ENCODE measurements at regions not wholly inside any gene's neighbourhood (a gene's known extent, or its start where the extent isn't known, plus 50 kb on each side); places are given as distances from the start of the nearest gene placed in this dataset.

DNA sequence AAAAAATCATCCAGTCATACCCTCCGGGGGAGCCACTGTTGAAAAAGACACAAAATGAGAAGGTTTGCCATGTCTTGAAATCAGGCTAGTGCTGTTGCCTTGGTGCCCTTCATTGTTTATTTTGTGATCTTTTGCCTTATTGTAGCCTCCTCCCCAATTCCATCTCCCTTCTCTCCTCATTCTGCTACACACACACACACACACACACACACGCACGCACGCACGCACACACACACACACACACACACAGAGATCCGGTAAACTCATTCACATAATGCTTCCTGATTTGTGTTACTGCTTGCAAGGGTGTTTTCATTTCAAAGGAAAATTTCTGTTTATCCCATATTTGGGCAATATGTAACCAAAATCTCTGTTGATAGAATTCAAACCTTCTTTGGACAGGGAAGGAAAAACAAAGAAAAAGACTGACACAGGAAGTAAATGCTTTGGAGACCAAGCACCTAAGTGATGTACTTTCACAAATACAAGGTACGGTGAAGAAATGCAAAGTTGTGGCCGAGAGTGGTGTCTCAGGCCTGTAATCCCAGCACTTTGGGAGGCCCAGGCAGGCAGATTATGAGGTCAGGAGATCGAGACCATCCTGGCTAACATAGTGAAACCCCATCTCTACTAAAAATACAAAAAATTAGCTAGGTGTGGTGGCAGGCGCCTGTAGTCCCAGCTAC is 141.1 kb upstream of the CDK13 start:
- no peak for DNase-seq (ENCODE audit: low spot score)
- TF ChIP-seq, protein P1, sequence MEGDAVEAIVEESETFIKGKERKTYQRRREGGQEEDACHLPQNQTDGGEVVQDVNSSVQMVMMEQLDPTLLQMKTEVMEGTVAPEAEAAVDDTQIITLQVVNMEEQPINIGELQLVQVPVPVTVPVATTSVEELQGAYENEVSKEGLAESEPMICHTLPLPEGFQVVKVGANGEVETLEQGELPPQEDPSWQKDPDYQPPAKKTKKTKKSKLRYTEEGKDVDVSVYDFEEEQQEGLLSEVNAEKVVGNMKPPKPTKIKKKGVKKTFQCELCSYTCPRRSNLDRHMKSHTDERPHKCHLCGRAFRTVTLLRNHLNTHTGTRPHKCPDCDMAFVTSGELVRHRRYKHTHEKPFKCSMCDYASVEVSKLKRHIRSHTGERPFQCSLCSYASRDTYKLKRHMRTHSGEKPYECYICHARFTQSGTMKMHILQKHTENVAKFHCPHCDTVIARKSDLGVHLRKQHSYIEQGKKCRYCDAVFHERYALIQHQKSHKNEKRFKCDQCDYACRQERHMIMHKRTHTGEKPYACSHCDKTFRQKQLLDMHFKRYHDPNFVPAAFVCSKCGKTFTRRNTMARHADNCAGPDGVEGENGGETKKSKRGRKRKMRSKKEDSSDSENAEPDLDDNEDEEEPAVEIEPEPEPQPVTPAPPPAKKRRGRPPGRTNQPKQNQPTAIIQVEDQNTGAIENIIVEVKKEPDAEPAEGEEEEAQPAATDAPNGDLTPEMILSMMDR (IDR thresholded peaks at IDR 0.05; ENCODE audit: extremely low read depth, missing control alignments), result no peak

DNA sequence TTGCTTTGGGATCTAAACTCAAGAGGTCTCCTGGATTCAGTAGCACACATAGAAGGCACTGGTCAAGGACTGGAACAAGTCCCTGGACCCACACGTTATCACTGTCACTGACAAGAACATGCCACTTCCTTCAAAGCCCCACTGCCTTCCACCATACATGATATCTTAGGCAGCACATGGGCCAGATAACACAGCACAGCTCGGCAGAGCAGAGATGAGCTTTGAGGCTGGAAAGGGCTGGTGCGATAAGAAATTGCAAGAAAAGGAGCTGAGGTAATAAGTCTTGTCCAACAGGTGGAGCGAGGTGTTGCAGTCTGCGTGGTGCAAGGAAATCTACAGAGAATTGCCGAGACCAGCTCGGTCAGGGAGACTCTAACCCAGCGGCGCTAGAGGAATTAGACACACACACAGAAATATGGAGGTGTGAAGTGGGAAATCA is 139.8 kb upstream of the CDK13 start:
- DNase-seq (ENCODE audit: low spot score), result no peak
- TF ChIP-seq, protein P1 (IDR thresholded peaks at IDR 0.05; ENCODE audit: extremely low read depth, missing control alignments), result no peak

DNA sequence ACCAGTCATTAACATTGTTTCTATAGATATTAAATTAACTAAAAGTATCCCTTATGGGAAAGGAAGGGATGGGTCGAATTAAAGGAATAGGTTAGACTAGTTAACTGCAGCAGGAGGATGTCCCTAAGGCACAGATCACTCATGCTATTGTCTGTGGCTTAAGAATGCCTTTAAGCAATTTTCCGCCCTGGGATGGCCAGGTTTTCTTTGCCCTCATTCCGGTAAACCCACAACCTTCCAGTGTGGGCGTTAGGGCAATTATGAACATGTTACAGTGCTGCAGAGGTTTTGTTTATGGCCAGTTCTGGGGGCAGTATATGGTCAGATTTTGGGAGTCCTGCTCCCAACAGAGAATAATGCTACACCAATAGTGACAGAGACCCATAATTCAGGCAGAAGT is 139.3 kb upstream of the CDK13 start:
- TF ChIP-seq, protein P1 (IDR thresholded peaks at IDR 0.05; ENCODE audit: extremely low read depth, missing control alignments), result no peak
- DNase-seq (ENCODE audit: low spot score), result no peak

DNA sequence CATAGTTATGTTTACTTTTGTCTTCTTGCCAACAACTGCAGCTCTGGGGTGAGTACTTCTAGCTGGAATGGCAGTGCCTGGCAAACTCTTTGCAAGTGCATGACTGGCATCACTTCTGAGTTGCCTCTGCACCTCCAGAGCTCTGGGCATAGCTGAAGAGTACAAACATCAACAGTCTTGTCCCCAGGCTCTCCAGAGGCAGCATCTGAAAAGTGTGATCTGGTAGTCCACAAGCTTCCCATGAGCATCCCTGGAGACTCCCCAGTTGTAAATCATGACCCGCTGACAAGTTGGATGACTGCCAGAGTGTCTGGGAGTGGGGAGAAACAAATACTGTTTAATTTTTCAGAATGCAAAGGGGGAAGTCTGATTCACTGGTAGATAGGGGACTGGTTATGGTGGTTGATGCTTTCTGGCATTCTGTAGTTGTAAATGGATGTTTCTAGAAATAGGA is 138.9 kb upstream of the CDK13 start:
- TF ChIP-seq, protein P1 (IDR thresholded peaks at IDR 0.05; ENCODE audit: extremely low read depth, missing control alignments), result no peak
- DNase-seq (ENCODE audit: low spot score), result no peak

DNA sequence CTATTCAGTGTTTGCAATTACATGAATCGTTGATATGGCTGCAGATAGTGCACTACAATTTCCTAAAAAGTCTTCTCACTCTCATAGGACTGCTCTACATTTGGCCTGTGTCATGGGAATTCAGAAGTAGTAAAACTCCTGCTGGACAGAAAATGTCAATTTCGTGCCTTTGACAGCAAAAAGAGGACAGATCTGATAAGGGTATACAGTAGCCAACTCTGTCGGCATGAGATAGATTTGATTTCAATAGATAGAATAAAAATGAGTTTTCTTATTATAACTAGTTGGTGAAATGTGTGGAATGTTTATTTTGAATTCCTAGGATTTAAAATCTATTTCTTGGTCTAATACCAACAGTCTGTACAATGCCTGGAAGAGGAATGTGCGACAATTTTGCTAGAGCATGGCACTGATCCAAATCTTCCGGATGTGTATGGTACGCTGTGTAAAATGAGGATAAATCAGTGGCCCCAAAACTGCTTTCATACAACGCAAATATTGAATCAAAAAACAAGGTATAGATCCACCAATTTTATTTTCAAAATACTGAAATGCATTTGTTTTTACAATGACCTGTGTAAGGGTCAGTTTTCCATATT is 133.5 kb upstream of the CDK13 start:
- no peak for DNase-seq (ENCODE audit: low spot score)
- TF ChIP-seq, protein P1 (IDR thresholded peaks at IDR 0.05; ENCODE audit: extremely low read depth, missing control alignments), result no peak

DNA sequence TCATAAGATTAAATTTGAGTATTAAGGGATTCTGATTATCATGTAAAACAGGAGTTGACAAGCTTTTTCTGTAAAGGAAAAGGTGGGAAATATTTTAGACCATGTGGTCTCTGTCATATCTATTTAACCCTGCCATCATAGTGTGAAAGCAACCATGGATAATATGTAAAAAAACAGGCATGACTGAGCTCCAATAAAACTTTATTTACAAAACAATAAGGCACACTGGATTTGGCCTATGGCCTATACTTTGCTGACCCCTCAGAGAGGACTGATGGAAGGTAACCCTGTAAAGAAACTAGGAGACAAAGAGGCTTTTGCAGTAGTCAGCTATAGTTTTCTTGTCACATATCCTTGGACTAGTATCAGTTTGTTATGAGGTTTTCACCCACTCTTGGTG is 130.5 kb upstream of the CDK13 start:
- DNase-seq (ENCODE audit: low spot score), result no peak
- TF ChIP-seq, protein P1 (IDR thresholded peaks at IDR 0.05; ENCODE audit: extremely low read depth, missing control alignments), result no peak

DNA sequence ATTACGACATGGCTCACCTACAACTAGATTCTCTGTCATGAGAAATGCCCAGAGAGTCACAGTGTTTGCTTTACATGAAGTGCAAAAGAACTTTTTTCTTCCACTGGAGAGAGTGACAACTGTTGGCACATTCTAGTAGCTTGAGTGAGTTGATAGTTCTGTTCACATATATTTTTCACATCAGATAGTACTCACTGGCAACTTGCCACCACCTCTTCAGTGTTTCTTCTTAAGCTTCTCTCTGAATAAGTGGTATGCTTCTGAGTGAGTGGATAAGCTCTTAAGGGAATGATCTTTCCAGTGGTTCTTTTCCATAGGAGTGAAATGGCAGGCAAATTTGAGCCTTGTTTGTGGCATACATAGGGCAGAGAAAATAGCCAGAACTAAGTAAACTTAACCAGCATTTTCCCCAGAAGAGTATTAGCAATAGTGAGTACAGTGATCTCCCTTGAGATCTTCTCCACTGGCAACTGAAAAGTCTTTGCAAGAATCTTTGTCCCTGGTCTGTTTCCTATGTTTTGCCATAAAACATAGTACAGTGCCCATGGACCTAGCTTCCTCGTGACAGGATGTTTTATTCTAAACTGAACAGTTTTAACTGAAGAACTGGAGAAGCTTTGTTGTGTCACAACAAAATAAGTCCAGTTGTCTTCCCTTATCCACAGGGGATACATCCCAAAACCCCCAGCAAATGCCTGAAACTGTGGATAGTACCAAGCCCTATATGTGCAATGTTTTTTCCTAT is 125.4 kb upstream of the CDK13 start:
- no peak for DNase-seq (ENCODE audit: low spot score)
- TF ChIP-seq, protein P1 (IDR thresholded peaks at IDR 0.05; ENCODE audit: extremely low read depth, missing control alignments), result no peak
